ENCODE measurements at regions not wholly inside any gene's neighbourhood (a gene's known extent, or its start where the extent isn't known, plus 50 kb on each side); places are given as distances from the start of the nearest gene placed in this dataset.
"Not testable (repeated sequence)": the region's sequence is repeated elsewhere in the genome, so short reads cannot be mapped to it uniquely, and the experiment has no call there.

DNA sequence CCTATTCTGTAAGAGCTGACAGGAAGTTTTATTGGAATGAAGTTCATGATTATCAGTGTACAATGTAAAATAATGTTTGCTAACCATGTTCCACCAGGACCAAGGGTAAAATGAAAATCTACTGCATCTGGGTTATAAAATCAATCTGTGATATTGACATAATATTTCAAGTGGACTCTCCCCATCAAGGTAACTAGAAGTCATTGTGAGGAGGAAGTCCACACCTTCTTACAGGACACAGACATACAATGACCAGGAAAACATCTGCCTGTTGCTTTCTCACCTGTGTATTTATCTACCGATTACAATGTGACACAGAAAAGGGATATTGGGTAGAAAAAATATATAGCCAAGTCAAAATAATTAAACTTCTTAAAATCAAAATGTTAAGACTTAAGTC is 140.7 kb upstream of the RFC3 start:
- H3K4me3 ChIP-seq = no peak overlapping the region

DNA sequence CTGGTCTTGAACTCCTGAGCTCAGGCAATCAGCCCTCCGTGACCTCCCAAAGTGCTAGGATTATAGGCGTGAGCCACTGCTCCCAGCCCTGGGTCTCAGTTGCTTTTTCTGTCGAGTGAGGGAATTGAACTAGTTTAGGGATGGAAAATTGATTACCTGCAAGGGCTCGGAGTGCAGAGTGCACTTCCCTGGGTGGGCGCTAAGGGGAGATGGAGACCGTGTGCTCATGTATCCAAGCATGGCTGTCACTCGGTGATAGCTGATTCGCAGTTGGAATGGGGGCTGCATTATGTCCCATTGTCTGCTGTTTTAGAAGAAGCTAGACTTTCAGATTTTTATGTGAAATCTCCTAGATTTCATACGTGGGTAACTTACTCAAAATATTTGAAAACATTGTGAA is 139.9 kb upstream of the RFC3 start:
- no peak for DNase-seq (ENCODE audit: low spot score in 2 of 2)
- TF ChIP-seq POLR2A (IDR thresholded peaks at IDR 0.05) (no peak), EP300 (IDR thresholded peaks at IDR 0.05) (no peak)
- TF ChIP-seq, protein P1, sequence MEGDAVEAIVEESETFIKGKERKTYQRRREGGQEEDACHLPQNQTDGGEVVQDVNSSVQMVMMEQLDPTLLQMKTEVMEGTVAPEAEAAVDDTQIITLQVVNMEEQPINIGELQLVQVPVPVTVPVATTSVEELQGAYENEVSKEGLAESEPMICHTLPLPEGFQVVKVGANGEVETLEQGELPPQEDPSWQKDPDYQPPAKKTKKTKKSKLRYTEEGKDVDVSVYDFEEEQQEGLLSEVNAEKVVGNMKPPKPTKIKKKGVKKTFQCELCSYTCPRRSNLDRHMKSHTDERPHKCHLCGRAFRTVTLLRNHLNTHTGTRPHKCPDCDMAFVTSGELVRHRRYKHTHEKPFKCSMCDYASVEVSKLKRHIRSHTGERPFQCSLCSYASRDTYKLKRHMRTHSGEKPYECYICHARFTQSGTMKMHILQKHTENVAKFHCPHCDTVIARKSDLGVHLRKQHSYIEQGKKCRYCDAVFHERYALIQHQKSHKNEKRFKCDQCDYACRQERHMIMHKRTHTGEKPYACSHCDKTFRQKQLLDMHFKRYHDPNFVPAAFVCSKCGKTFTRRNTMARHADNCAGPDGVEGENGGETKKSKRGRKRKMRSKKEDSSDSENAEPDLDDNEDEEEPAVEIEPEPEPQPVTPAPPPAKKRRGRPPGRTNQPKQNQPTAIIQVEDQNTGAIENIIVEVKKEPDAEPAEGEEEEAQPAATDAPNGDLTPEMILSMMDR (IDR thresholded peaks at IDR 0.05) = no peak
- H3K36me3 ChIP-seq = no peaks in the 10 kb centered on the region
- H3K27me3 ChIP-seq = no peaks in the 10 kb centered on the region
- no peaks in the 10 kb centered on the region for H3K9me3 ChIP-seq
- H3K27ac ChIP-seq = no peak overlapping the region
- H3K4me3 ChIP-seq = no peak overlapping the region
- WGBS, 2 donors = 84 to 87% methylated on average over 9 of the region's 9 CpGs
- peaks cover 0 to 26% (median 0%) of the 10 kb centered on the region in 4 donors for H3K4me1 ChIP-seq

More for the DNA sequence above, 140.7 kb upstream of the RFC3 start:
- 76 to 77% methylated on average over 1 of the region's 1 CpG for WGBS, 2 donors
- TF ChIP-seq EP300 (IDR thresholded peaks at IDR 0.05) (no peak), POLR2A (IDR thresholded peaks at IDR 0.05) (no peak)
- TF ChIP-seq, protein P1 (IDR thresholded peaks at IDR 0.05) = no peak
- Histone ChIP-seq H3K27ac (no peak overlapping the region), H3K27me3 (no peaks in the 10 kb centered on the region), H3K4me1 (peaks cover 0 to 26% (median 0%) of the 10 kb centered on the region in 4 donors), H3K36me3 (no peaks in the 10 kb centered on the region), H3K9me3 (no peaks in the 10 kb centered on the region)
- DNase-seq (ENCODE audit: low spot score in 2 of 2) = no peak

DNA sequence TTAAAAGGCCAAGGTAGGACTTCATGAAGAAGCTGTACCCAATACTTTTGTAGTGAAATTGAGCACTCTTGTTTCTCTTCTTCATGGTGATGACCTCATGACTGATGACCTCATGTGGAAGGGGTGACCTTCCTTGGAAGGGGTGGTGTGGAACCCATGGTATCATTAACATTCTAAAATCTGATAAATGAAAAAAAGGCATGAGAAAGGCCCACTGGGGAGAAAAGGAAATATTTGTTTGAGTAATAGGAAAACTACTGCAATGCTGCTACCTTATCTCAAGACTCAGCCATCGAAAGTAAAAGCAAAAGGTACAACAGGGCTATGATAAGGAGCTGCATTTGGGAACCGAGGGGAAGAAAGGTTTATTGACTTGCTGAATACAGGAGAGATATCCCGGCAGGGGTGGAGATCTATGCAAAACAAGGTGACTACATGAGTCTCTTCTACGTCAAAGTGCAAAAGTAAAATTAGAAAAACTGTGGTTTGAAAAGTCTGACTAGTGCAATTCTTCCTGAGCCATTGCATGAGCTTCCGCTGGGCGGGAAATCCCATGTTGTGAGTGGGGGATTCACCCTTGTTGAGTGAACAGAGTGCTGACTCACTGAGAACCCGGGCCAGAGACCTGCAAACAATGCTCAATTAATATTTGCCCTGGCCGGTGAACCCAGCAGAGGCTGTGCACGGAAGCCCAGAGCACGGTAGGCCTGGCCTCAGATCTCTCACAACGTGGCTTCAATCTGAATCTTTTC is 138.9 kb upstream of the RFC3 start:
- Histone ChIP-seq H3K27ac (peak overlapping the region in 3 of 4 donors; percentile 48 to 73 (median 60)), H3K9me3 (no peaks in the 10 kb centered on the region), H3K4me3 (peak overlapping the region in 2 of 4 donors; percentile 9 to 13), H3K27me3 (no peaks in the 10 kb centered on the region), H3K4me1 (peaks cover 0 to 26% (median 0%) of the 10 kb centered on the region in 4 donors), H3K36me3 (no peaks in the 10 kb centered on the region)
- peak; percentile 25 to 34 for DNase-seq (ENCODE audit: low spot score in 2 of 2)
- TF ChIP-seq EP300 (IDR thresholded peaks at IDR 0.05) (peak; percentile 12 to 41), POLR2A (IDR thresholded peaks at IDR 0.05) (no peak)
- TF ChIP-seq, protein P1 (IDR thresholded peaks at IDR 0.05) = no peak
- WGBS, 2 donors = 31 to 36% methylated on average over 11 of the region's 11 CpGs

DNA sequence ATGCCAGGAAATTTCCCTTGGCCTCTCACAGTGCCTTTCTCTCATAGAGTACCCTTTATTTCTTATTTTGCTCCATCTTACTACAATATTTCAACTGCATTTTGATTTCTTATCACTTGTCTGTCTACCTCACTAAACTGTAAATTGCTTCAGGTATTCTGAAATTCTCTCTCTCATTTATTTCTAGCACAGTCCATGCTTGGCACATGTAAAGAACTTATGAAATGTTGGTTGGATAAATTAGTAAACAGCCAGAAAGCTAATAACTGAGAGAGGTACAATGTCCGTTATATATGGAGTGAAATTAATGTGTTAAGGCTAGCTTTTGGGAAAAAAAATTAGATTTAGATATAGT is 138.3 kb upstream of the RFC3 start:
- H3K27ac ChIP-seq = peak overlapping the region in 3 of 4 donors; percentile 48 to 73 (median 60)
- H3K4me1 ChIP-seq = peaks cover 0 to 26% (median 0%) of the 10 kb centered on the region in 4 donors
- DNase-seq (ENCODE audit: low spot score in 2 of 2) = no peak
- no peaks in the 10 kb centered on the region for H3K9me3 ChIP-seq
- no peak for TF ChIP-seq EP300 (IDR thresholded peaks at IDR 0.05)
- TF ChIP-seq POLR2A (IDR thresholded peaks at IDR 0.05) = no peak
- TF ChIP-seq, protein P1 (IDR thresholded peaks at IDR 0.05) = no peak
- WGBS, 2 donors = 77 to 85% methylated on average over 1 of the region's 1 CpG
- H3K36me3 ChIP-seq = no peaks in the 10 kb centered on the region
- peak overlapping the region in 1 of 4 donors; percentile 13 for H3K4me3 ChIP-seq
- no peaks in the 10 kb centered on the region for H3K27me3 ChIP-seq

DNA sequence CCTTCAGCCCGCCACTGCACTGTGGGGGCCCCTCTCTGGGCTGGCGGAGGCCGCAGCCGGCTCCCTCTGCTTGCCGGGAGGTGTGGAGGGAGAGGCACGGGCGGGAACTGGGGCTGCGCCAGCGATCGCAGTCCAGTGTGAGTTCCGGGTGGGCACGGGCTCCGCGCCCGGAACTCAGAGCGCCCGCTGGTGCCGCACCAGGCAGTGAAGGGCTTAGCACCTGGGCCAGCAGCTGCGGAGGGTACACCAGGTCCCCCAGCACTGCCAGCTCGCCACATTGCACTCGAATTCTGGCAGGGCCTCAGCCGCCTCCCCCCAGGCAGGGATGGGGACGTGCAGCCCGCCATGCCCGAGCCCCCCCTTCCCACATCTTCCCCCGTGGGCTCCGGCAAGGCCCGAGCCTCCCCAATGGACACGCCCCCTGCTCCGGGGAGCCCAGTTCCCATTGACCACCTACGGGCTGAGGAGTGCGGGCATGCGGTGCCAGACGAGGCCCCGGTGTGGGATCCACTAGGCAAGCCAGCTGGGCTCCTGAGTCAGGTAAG is 135.9 kb upstream of the RFC3 start:
- no peaks in the 10 kb centered on the region for H3K36me3 ChIP-seq
- peaks cover 0 to 21% (median 0%) of the 10 kb centered on the region in 4 donors for H3K4me1 ChIP-seq
- TF ChIP-seq, protein P1 (IDR thresholded peaks at IDR 0.05) = no peak
- TF ChIP-seq EP300 (IDR thresholded peaks at IDR 0.05) (no peak), POLR2A (IDR thresholded peaks at IDR 0.05) (no peak)
- no peak for DNase-seq (ENCODE audit: low spot score in 2 of 2)
- H3K4me3 ChIP-seq = no peak overlapping the region
- no peak overlapping the region for H3K27ac ChIP-seq
- 96 to 97% methylated on average over 24 to 26 of the region's 35 CpGs for WGBS, 2 donors
- no peaks in the 10 kb centered on the region for H3K27me3 ChIP-seq
- H3K9me3 ChIP-seq = no peaks in the 10 kb centered on the region

DNA sequence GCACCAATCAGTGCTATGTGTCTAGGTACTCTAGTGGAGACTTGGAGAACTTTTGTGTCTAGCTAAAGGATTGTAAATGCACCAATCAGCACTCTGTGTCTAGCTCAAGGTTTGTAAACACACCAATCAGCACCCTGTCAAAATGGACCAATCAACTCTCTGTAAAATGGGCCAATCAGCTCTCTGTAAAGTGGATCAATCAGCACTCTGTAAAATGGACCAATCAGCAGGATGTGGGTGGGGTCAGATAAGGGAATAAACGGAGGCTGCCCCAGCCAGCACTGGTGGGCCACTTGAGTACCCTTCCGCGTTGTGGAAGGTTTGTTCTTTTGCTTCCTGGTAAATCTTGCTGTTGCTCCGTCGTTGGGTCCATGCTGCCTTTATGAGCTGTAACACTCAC is 135.3 kb upstream of the RFC3 start:
- H3K4me1 ChIP-seq = peaks cover 0 to 18% (median 0%) of the 10 kb centered on the region in 4 donors
- H3K36me3 ChIP-seq; DNase-seq (ENCODE audit: low spot score in 2 of 2); H3K4me3 ChIP-seq; H3K27me3 ChIP-seq; H3K9me3 ChIP-seq; H3K27ac ChIP-seq: not testable (repeated sequence)
- WGBS, 2 donors = 78 to 89% methylated on average over 5 of the region's 5 CpGs
